Natural killer cell (primary cell): ENCODE measurements at regions not wholly inside any gene's neighbourhood (a gene's known extent, or its start where the extent isn't known, plus 50 kb on each side); places are given as distances from the start of the nearest gene placed in this dataset.

Source experiments
- ATAC-seq, 3 donors: fragments of 150-1000 bp in 2 of 3; fragments of 200-7000 bp in 1 of 3; cut with Tn5 transposase; 1 replicate in 1 of 3; 2 replicates in 2 of 3; pipeline ENCODE4 v1.10.0; 2021; ENCODE audit warnings: mild to moderate bottlenecking in 2 of 3, moderate library complexity in 2 of 3
- DNase-seq, 2 donors: peaks; one replicate each; pipeline versions ENCODE4 v3.0.0 to v3.0.0-alpha.2; 2013 to 2021; ENCODE audit warnings: mixed read lengths in 1 of 2
- H3K27ac ChIP-seq: one replicate; pipeline ENCODE4 v1.5.1; 2013; ENCODE audit warnings: mild to moderate bottlenecking, low read length
- H3K27me3 ChIP-seq: one replicate; pipeline ENCODE4 v1.6.1; 2013; ENCODE audit warnings: low read length; ENCODE audit not compliant: control insufficient read depth, insufficient read depth
- H3K36me3 ChIP-seq: one replicate; pipeline ENCODE4 v1.6.1; 2013; ENCODE audit warnings: low read length; ENCODE audit not compliant: control insufficient read depth, insufficient read depth
- H3K4me1 ChIP-seq: one replicate; pipeline ENCODE4 v1.6.1; 2013; ENCODE audit warnings: low read length; ENCODE audit not compliant: control insufficient read depth, insufficient read depth
- H3K4me3 ChIP-seq: one replicate; pipeline ENCODE4 v1.5.1; 2013; ENCODE audit warnings: low read length
- H3K9me3 ChIP-seq: one replicate; pipeline ENCODE4 v1.6.1; 2013; ENCODE audit warnings: low read length; ENCODE audit not compliant: control insufficient read depth, insufficient read depth
- H3K27ac Mint-ChIP-seq, 2 donors: one replicate each; pipeline ENCODE4 v1.8.0; 2022; ENCODE audit warnings: mild to moderate bottlenecking in 2 of 2, mixed read lengths in 2 of 2, moderate library complexity in 1 of 2
- H3K27me3 Mint-ChIP-seq, 2 donors: one replicate each; pipeline ENCODE4 v1.8.0; 2022; ENCODE audit warnings: low read depth in 2 of 2, mixed read lengths in 2 of 2
- H3K36me3 Mint-ChIP-seq: one replicate; pipeline ENCODE4 v1.8.0; 2022; ENCODE audit warnings: mixed read lengths
- H3K4me1 Mint-ChIP-seq, 2 donors: one replicate each; pipeline ENCODE4 v1.8.0; 2022; ENCODE audit warnings: mixed read lengths in 2 of 2
- H3K4me3 Mint-ChIP-seq: one replicate; pipeline ENCODE4 v1.8.0; 2022; ENCODE audit warnings: mild to moderate bottlenecking, moderate library complexity, mixed read lengths
- H3K9me3 Mint-ChIP-seq, 2 donors: one replicate each; pipeline ENCODE4 v1.8.0; 2022; ENCODE audit warnings: mixed read lengths in 2 of 2
- WGBS: methylation state at CpG from one replicate; pipeline ENCODE4 v1.1.7; 2013; ENCODE audit warnings: missing lambda C conversion rate; ENCODE audit not compliant: insufficient coverage; 5-methylcytosine and 5-hydroxymethylcytosine counted together
- intact Hi-C: fragments of 100-400 bp; cut with micrococcal nuclease; formaldehyde crosslinking; loops from one replicate; pipeline ENCODE4 v1.14.2; 2022
- TF ChIP-seq, protein P1 (sequence below): fragments of 200-600 bp; IDR thresholded peaks from one replicate; pipeline ENCODE4 v1.8.0; 2022; ENCODE audit warnings: antibody characterized with exemption

- H3K9me3 Mint-ChIP-seq = no peaks in the 10 kb centered on the region
- Histone ChIP-seq H3K4me1 (no peaks in the 10 kb centered on the region), H3K36me3 (no peaks in the 10 kb centered on the region), H3K4me3 (no peak overlapping the region), H3K27ac (no peak overlapping the region), H3K9me3 (no peaks in the 10 kb centered on the region), H3K27me3 (no peaks in the 10 kb centered on the region)
- no peak for DNase-seq
- no peak overlapping the region for H3K27ac Mint-ChIP-seq
- no peak overlapping the region for H3K4me3 Mint-ChIP-seq
- 83% methylated on average over 4 of the region's 4 CpGs for WGBS
- H3K27me3 Mint-ChIP-seq = peaks cover 22 to 26% of the 10 kb centered on the region in 2 donors
- TF ChIP-seq, protein P1, sequence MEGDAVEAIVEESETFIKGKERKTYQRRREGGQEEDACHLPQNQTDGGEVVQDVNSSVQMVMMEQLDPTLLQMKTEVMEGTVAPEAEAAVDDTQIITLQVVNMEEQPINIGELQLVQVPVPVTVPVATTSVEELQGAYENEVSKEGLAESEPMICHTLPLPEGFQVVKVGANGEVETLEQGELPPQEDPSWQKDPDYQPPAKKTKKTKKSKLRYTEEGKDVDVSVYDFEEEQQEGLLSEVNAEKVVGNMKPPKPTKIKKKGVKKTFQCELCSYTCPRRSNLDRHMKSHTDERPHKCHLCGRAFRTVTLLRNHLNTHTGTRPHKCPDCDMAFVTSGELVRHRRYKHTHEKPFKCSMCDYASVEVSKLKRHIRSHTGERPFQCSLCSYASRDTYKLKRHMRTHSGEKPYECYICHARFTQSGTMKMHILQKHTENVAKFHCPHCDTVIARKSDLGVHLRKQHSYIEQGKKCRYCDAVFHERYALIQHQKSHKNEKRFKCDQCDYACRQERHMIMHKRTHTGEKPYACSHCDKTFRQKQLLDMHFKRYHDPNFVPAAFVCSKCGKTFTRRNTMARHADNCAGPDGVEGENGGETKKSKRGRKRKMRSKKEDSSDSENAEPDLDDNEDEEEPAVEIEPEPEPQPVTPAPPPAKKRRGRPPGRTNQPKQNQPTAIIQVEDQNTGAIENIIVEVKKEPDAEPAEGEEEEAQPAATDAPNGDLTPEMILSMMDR = no peak
- intact Hi-C loops = no loop called here
- no peaks in the 10 kb centered on the region for H3K4me1 Mint-ChIP-seq
- no peak for ATAC-seq
- no peaks in the 10 kb centered on the region for H3K36me3 Mint-ChIP-seq
These were observed 146.3 kb upstream of the XYLT1 start for GRCh38 chr16:17617021-17617552.

- TF ChIP-seq, protein P1 = no peak
- no peaks in the 10 kb centered on the region for H3K9me3 ChIP-seq
- intact Hi-C loops = no loop called here
- peaks cover 4 to 7% of the 10 kb centered on the region in 2 donors for H3K4me1 Mint-ChIP-seq
- peaks cover 14 to 23% of the 10 kb centered on the region in 2 donors for H3K27me3 Mint-ChIP-seq
- H3K36me3 Mint-ChIP-seq = no peaks in the 10 kb centered on the region
- H3K27me3 ChIP-seq = no peaks in the 10 kb centered on the region
- no peaks in the 10 kb centered on the region for H3K36me3 ChIP-seq
- H3K9me3 Mint-ChIP-seq = no peaks in the 10 kb centered on the region
- peaks cover 4% of the 10 kb centered on the region for H3K4me1 ChIP-seq
- WGBS = 84% methylated on average over 2 of the region's 3 CpGs
- DNase-seq (no peak), ATAC-seq (no peak)
- no peak overlapping the region for H3K27ac ChIP-seq
- no peak overlapping the region for H3K4me3 Mint-ChIP-seq
- no peak overlapping the region for H3K4me3 ChIP-seq
- no peak overlapping the region for H3K27ac Mint-ChIP-seq
These were observed 141.6 kb upstream of the XYLT1 start for GRCh38 chr16:17612336-17612735.

GRCh38 chr16:17607609-17608008 is 136.8 kb upstream of the XYLT1 start:
- Mint-ChIP-seq H3K4me1 (peaks cover 13 to 18% of the 10 kb centered on the region in 2 donors), H3K4me3 (no peak overlapping the region), H3K9me3 (no peaks in the 10 kb centered on the region), H3K27ac (no peak overlapping the region), H3K36me3 (no peaks in the 10 kb centered on the region), H3K27me3 (peaks cover 5 to 17% of the 10 kb centered on the region in 2 donors)
- no peak for DNase-seq
- TF ChIP-seq, protein P1 = no peak
- no peak overlapping the region for H3K4me3 ChIP-seq
- H3K27ac ChIP-seq = no peak overlapping the region
- ATAC-seq = no peak
- no peaks in the 10 kb centered on the region for H3K9me3 ChIP-seq
- no peaks in the 10 kb centered on the region for H3K27me3 ChIP-seq
- no peaks in the 10 kb centered on the region for H3K36me3 ChIP-seq
- WGBS = 59% methylated on average over 6 of the region's 6 CpGs
- peaks cover 11% of the 10 kb centered on the region for H3K4me1 ChIP-seq
- intact Hi-C loops = no loop called here

DNA sequence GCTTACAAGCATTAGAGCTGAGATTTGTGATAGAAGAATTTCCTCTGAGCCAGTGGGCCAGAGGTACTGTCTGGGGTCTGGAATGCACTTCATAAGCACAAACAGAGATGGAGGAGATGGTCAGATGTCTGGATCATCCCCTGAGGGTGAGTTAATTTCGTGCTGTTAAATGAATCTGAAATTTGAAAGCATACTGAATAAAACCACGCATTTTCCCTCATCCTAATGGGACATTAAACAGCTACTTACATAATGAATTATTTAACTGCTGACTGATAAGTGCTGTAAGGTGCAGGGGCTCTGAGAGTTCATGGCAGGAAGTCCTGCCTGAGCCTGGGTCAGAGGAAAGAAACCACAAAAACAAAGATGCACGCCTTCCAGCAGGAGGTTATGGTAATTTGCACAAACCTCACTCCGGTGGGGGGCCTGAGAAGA is 136.3 kb upstream of the XYLT1 start:
- H3K27ac ChIP-seq = no peak overlapping the region
- Mint-ChIP-seq H3K36me3 (no peaks in the 10 kb centered on the region), H3K4me1 (peaks cover 13 to 18% of the 10 kb centered on the region in 2 donors), H3K4me3 (peak overlapping the region; percentile 10), H3K27ac (no peak overlapping the region), H3K9me3 (no peaks in the 10 kb centered on the region), H3K27me3 (peaks cover 0 to 18% of the 10 kb centered on the region in 2 donors)
- H3K4me1 ChIP-seq = peaks cover 11% of the 10 kb centered on the region
- no peaks in the 10 kb centered on the region for H3K9me3 ChIP-seq
- intact Hi-C loops = no loop called here
- no peaks in the 10 kb centered on the region for H3K36me3 ChIP-seq
- DNase-seq (peak in 1 of 2 donors; percentile 16), ATAC-seq (peak in 1 of 3 donors; percentile 52)
- WGBS = 0% methylated on average over 2 of the region's 4 CpGs
- no peaks in the 10 kb centered on the region for H3K27me3 ChIP-seq
- H3K4me3 ChIP-seq = no peak overlapping the region
- TF ChIP-seq, protein P1 = no peak
